ENCODE measurements at regions not wholly inside any gene's neighbourhood (a gene's known extent, or its start where the extent isn't known, plus 50 kb on each side); places are given as distances from the start of the nearest gene placed in this dataset.
"Not testable (repeated sequence)": the region's sequence is repeated elsewhere in the genome, so short reads cannot be mapped to it uniquely, and the experiment has no call there.

DNA sequence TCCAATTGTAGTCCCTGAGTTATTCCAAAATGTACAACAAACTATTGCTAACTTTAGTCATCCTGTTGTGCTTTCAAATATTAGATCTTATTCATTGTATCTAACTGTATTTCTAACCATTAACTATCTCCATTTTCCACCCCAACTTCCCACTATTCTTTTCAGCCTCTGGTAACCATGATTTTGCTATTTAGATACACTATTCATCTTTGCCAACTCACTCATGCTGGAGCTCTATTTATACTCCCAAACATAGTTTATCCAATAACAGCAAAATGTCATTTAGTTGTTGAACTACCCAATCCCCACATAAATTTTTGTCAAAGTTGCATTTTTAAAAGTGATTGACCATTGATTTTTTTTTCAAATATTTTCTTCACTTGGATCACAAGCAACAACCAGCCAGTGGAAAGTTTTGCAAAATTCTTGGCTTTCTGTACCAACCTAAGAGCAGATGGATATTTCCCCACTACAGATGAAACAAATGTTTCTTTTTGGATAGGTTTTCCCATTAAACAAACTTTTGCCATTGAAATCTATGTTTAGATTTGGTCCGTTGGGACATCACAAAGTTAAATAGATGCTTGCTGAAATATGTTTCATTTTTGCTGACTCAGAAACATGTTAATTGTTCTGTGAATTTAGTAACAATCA is 866.0 kb downstream of the LTN1 start:
- no peak for DNase-seq (ENCODE audit: low read depth)

- DNase-seq (ENCODE audit: low read depth) = no peak
Measured at GRCh38 chr21:28124541-28124940, 868.1 kb downstream of the LTN1 start.

GRCh38 chr21:28118570-28118969 is 874.1 kb downstream of the LTN1 start:
- no peak for DNase-seq (ENCODE audit: low read depth)

DNA sequence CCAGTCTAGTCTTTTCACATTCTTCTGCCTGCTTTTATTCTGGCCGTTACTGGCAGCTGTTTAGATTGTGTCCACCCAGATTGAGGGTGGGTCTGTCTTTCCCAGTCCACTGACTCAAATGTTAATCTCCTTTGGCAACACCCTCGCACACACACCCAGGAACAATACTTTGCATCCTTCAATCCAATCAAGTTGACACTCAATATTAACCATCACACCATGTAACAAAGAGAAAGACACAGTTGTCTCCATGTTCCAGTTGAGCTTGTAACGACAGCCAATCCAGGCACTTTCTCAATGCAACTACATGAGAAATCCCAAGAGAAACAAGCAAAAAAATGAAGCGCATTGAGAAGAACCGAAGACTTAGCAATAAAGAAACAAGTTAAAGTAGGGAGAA is 877.7 kb downstream of the LTN1 start:
- DNase-seq (ENCODE audit: low read depth) = not testable (repeated sequence)

GRCh38 chr21:28113718-28114117 is 879.0 kb downstream of the LTN1 start:
- DNase-seq (ENCODE audit: low read depth) = no peak

DNA sequence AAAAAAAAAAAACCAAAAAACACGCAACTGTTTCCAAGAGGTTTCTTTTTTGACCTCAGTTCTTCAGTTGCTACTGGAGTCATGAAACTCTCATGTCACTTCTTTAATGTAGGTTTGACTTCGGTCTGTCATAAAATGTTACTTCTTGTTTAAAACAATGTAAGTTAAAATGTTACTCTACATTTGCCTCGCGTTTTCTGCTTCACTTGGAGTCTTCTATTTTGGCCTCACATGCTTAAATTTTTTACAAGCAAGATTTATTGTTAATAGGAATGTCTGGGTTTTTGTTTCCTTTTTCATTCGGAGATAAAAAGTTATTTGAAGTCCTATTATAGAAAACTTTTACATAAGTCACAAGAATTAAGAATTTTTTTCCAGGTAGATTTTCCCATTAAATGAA is 880.2 kb downstream of the LTN1 start:
- DNase-seq (ENCODE audit: low read depth) = no peak

DNA sequence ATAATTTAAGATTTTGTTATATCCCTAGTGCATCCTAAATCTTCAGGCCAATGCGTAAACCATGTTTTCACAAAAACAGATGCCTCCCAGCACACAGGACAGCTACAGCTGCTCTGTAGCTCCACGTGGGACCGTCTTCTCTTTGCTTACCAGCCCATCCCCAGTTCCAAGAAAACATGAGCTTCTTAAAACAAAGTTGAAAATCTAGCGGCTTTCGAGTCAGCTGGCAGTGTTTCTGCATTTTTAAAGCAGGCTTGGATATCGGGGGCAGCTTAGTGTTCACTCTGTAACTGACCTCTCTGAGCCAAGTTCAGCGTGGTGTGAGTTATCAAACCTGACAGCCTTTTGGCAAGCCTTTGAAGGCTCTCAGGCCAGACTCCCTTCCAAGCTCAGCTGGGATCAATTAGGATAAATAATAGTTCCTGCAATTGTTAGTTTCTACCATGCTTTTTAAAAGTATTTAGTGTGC is 881.5 kb downstream of the LTN1 start:
- no peak for DNase-seq (ENCODE audit: low read depth)

- DNase-seq (ENCODE audit: low read depth) = no peak
Measured at GRCh38 chr21:28110716-28111115, 882.0 kb downstream of the LTN1 start.

GRCh38 chr21:28110074-28110473 is 882.6 kb downstream of the LTN1 start:
- DNase-seq (ENCODE audit: low read depth) = no peak

- no peak for DNase-seq (ENCODE audit: low read depth)
Measured at GRCh38 chr21:28106370-28106890, 886.2 kb downstream of the LTN1 start.

DNA sequence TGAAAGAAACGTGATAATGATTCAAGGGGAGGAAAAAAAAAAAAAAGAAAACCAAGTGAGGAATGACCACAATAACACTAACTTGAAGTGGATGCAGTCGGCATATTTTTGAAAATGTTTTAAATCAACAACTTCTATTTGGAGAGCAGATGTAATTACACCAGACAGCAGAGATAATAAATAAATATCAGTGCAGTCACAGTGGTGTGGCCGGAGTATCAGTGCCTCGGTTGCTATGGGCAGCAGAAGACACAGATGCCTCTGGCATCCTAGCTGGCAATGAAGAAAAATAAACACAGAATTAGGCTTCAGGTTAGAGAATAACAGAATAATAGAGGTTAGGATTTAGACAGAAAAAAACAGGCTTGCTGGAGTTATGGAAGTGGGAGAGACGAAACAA is 888.3 kb downstream of the LTN1 start:
- no peak for DNase-seq (ENCODE audit: low read depth)

- DNase-seq (ENCODE audit: low read depth) = no peak
Measured at GRCh38 chr21:28100366-28100765, 892.3 kb downstream of the LTN1 start.

DNA sequence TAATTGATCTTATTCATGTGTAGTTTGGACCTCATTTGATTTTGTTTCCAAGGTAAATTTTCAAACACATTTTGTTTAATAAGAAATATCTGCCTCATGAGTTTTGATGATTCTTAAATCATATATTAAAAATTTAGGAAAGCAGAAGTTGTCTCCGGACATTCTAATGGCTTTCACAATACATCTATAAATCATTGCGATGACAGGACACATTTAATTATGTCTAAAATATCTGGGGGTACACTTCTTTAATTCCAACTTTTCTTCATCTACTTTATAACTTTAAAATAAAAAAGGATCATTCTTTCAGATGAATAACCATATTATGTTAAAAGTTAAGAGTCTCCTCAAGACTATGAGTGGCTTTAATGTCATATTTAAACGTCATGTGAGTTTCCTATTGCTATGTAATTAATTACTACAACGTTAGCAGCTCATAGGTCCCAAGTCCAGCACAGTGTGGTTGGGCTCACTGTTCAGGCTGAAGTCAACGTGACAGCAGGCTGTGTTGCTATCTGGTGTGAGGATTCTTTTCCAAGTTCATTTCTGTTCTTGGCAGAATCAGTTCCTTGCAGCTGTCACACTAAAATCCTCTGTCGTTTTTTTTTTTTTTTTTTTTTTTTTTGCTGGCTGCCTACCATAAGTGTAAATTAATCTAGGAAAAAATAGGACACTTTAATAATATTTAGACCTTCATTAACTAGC is 893.5 kb downstream of the LTN1 start:
- no peak for DNase-seq (ENCODE audit: low read depth)

DNA sequence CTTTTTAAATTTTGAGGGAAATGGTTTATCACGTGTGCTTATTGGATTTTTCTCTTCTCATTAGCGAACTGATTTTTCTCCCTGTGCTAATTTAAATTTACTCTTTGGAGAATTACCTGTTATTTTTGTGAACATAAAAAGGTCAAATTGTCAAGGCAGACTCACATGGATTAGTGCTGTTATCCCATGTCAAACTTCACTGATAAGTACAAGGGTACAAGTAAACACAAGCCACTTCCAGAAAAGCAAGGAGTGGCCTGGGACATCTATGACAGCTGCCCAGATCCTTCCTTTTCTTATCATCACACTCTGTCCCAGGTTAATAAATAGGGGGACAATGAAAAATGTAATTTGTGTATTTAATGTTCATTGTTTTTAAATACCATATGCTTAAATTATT is 901.2 kb downstream of the LTN1 start:
- DNase-seq (ENCODE audit: low read depth) = no peak

- DNase-seq (ENCODE audit: low read depth) = no peak
Measured at GRCh38 chr21:28090546-28090945, 902.1 kb downstream of the LTN1 start.

DNA sequence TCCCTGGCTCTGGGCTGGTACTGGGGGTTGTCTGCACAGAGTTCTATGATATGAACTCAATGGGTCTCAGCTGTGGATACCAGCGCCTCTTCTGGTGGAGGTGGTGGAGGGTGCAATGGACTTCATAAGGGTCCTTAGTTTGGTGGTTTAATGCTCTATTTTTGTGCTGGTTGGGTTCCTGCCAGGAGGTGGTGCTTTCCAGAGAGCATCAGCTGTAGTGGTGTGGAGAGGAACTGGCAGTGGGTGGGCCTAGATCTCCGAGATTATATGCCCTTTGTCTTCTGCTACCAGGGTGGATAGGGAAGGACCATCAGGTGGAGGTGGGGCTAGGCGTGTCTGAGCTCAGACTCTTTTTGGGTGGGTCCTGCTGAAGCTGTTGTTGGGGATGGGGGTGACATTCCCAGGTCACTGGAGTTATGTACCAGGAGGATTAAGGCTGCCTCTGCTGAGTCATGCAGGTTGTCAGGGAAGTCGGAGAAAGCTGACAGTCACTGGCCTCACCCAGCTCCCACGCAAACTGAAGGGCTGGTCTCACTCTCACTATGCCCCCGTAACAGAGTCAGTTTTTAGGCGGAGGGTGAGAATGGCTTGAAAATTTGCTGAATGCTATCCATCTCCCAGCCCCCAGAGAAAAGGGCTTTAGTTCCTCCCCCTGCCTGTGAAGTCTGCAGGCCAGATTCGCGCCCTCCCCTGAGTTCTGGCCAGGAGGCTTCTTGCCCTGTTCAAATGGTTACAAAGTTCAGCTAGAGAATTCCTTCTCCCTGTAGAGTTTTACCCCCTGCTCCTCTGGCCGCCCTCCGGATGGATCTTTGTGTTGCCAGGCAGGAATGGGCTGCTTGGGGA is 902.9 kb downstream of the LTN1 start:
- DNase-seq (ENCODE audit: low read depth) = no peak

DNA sequence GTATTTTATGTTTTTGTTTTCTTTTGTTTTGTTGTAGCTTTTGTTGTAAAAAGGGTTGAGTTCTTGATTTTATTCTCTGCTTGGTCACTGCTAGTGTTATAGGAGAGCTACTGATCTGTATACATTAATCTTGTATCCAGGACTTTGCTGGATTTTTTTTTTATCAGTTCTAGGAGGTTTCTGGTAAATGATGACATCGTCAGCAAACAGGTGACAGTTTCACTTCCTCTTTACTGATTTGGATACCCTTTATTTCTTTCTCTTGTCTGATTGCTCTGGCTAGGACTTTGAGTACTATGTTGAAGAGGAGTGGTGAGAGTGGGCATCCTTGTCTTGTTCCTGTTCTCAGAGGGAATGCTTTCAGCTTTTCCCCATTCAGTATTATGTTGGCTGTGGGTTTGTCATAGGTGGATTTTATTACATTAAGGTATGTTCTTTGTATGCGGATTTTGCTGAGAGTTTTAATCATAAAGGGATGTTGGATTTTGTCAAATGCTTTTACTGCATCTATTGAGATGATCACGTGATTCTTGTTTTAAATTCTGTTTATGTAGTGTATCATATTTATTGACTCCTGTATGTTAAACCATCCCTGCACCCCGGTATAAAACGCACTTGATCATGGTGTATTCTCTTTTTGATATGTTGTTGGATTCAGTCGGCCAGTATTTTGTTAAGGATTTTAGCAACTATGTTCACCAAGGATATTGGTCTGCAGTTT is 905.7 kb downstream of the LTN1 start:
- no peak for DNase-seq (ENCODE audit: low read depth)

DNA sequence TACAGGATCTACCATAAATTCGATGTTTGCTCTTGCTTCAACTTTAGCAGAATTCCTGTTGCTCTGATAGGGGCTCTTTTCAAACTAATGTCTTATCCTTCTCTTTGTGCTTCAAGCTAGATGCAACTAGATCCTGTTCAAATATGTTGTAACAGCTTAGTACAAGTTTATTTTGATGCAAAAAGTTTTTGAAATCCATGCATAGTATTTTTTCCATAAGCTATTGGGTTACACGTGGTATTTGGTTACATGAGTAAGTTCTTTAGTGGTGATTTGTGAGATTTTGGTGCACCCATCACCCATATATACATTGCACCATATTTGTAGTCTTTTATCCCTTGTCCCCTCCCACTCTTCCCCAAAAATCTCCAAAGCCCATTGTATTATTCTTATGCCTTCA is 907.7 kb downstream of the LTN1 start:
- no peak for DNase-seq (ENCODE audit: low read depth)

GRCh38 chr21:28083350-28083749 is 909.3 kb downstream of the LTN1 start:
- DNase-seq (ENCODE audit: low read depth) = no peak

GRCh38 chr21:28078126-28078525 is 914.6 kb downstream of the LTN1 start:
- no peak for DNase-seq (ENCODE audit: low read depth)

DNA sequence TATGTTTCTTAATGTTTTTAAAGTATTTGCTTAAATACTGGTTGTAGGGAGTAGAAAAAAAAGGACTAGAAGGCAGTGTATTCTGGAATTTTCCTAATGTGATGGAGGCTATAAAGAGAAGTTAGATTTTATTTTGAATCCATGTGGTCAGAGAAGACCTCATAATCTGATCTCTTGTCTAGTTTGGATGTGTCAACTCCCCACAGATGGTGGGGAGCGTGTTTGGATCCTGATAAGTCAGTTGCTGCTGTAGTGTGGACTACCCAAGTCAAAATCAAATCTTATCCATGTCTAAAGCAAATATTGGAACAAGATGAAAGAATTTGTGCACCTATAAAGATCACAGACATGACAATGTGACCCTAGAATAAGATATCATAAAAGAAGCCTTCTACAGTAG is 918.0 kb downstream of the LTN1 start:
- no peak for DNase-seq (ENCODE audit: low read depth)

DNA sequence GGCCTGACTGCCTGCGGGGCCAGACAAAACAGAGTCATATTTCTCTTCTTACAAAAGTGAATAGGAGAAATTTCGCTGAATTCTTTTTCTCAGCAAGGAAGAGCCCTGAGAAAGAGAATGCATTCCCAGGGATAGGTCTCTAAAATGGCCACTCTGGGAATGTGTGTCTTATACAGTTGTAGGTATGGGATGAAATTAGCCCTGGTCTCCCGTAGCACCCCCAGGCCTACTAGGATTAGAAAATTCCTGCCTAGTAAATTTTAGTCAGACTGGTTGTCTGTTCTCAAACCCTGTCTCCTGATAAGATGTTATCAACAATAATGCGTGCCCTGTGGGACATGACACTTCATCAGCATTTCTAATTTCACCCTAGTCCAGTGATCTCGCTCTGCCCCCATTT is 920.1 kb downstream of the LTN1 start:
- DNase-seq (ENCODE audit: low read depth) = no peak
